ENCODE measurements at regions not wholly inside any gene's neighbourhood (a gene's known extent, or its start where the extent isn't known, plus 50 kb on each side); places are given as distances from the start of the nearest gene placed in this dataset.

DNA sequence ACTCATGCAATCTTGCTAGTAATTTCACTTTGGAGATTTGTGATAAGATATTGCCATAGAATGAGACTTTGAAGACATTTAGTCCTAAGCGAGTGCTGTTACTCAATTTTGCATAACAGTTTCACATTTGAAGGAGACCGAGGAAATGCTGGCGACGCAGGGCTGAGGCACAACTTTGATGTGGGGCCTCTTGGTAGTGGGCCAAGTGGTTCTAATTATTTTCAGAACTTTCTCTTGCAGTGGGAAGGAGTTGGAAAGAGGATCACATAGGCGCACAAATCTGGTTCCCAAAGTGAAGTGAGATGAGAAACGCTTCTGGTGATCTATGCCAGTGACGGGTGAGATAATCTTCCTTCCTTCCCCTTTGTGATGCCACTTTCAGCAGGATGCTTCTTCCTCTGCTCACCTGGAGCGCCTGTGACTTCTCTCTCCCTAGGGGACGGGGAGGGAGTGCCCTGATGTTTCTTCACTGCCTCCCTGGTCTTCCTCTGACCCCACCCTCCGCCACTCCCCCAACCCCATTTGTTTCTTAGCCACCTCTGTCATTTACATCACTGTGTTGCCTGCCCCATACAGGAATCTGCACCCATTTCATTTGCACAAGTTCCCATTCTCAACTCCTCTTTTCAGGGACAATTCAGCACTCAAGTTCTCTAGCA is 138.9 kb upstream of the MID1 start:
- no peak for ATAC-seq
- no peaks in the 10 kb centered on the region for H3K36me3 ChIP-seq
- H3K4me3 ChIP-seq = no peak overlapping the region
- intact Hi-C loops (cut with DNase I) = no loop called here
- no peaks in the 10 kb centered on the region for H3K9me3 ChIP-seq
- H3K27me3 ChIP-seq = no peaks in the 10 kb centered on the region
- H3K4me1 ChIP-seq = no peaks in the 10 kb centered on the region
- H3K27ac ChIP-seq = no peak overlapping the region
- TF ChIP-seq, protein P1, sequence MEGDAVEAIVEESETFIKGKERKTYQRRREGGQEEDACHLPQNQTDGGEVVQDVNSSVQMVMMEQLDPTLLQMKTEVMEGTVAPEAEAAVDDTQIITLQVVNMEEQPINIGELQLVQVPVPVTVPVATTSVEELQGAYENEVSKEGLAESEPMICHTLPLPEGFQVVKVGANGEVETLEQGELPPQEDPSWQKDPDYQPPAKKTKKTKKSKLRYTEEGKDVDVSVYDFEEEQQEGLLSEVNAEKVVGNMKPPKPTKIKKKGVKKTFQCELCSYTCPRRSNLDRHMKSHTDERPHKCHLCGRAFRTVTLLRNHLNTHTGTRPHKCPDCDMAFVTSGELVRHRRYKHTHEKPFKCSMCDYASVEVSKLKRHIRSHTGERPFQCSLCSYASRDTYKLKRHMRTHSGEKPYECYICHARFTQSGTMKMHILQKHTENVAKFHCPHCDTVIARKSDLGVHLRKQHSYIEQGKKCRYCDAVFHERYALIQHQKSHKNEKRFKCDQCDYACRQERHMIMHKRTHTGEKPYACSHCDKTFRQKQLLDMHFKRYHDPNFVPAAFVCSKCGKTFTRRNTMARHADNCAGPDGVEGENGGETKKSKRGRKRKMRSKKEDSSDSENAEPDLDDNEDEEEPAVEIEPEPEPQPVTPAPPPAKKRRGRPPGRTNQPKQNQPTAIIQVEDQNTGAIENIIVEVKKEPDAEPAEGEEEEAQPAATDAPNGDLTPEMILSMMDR (IDR thresholded peaks at IDR 0.05) = no peak
- no peak for DNase-seq

DNA sequence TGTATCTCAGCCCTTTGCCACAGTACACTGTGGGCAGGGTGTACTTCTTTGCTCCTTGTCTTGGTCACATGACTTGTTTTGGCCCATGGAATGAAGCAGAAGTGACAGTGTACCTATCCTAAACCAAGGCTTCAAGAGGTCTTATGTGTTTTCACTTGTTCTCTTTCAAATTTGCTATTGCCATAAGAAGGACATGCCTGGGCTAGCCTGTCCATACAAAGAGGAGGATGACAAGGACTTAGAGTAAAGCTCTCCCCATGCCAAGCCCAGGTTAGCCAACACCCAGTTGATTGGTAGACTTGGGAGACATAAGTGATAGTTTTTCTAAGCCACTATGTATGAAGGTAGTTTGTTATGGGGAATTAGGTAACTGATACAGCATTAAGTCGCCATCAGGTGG is 141.1 kb upstream of the MID1 start:
- no peak for ATAC-seq
- H3K4me1 ChIP-seq = no peaks in the 10 kb centered on the region
- no peaks in the 10 kb centered on the region for H3K36me3 ChIP-seq
- no peaks in the 10 kb centered on the region for H3K9me3 ChIP-seq
- intact Hi-C loops (cut with DNase I) = no loop called here
- H3K27me3 ChIP-seq = no peaks in the 10 kb centered on the region
- H3K4me3 ChIP-seq = no peak overlapping the region
- H3K27ac ChIP-seq = no peak overlapping the region
- TF ChIP-seq, protein P1 (IDR thresholded peaks at IDR 0.05) = no peak
- DNase-seq = no peak

DNA sequence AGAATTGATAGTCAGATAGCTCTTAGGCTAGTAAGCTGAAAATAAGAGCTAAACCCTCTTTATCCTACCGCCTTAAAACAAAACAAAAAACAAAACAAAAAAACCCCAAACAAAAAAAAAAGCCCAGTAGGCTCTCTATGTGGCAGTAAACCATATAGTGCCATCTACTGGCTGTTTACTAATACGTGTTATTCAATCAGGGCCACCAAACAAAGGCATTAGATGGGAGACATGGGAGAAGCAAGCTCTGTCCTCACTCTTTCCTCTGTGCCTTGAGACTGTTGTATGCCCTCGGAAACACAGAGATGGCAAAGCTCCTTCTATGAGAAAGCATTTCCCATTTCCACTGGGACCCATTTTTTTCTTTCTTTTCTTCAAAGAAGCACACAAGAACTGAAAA is 148.8 kb upstream of the MID1 start:
- Histone ChIP-seq H3K4me3 (no peak overlapping the region), H3K36me3 (no peaks in the 10 kb centered on the region), H3K4me1 (no peaks in the 10 kb centered on the region), H3K27ac (no peak overlapping the region), H3K27me3 (no peaks in the 10 kb centered on the region), H3K9me3 (no peaks in the 10 kb centered on the region)
- DNase-seq = no peak
- ATAC-seq = peak; percentile 62
- intact Hi-C loops (cut with DNase I) = no loop called here
- TF ChIP-seq, protein P1 (IDR thresholded peaks at IDR 0.05) = peak; percentile 42

- DNase-seq (no peak), ATAC-seq (no peak)
- Histone ChIP-seq H3K27me3 (no peaks in the 10 kb centered on the region), H3K36me3 (no peaks in the 10 kb centered on the region), H3K27ac (no peak overlapping the region), H3K9me3 (no peaks in the 10 kb centered on the region), H3K4me3 (no peak overlapping the region), H3K4me1 (no peaks in the 10 kb centered on the region)
- TF ChIP-seq, protein P1 (IDR thresholded peaks at IDR 0.05) = no peak
- intact Hi-C loops (cut with DNase I) = no loop called here
These were observed 149.6 kb upstream of the MID1 start for GRCh38 chrX:10769696-10770619.

GRCh38 chrX:10773318-10773717 is 152.9 kb upstream of the MID1 start:
- no peaks in the 10 kb centered on the region for H3K4me1 ChIP-seq
- H3K4me3 ChIP-seq = no peak overlapping the region
- DNase-seq = no peak
- intact Hi-C loops (cut with DNase I) = no loop called here
- H3K27ac ChIP-seq = no peak overlapping the region
- no peaks in the 10 kb centered on the region for H3K36me3 ChIP-seq
- H3K9me3 ChIP-seq = no peaks in the 10 kb centered on the region
- no peaks in the 10 kb centered on the region for H3K27me3 ChIP-seq
- TF ChIP-seq, protein P1 (IDR thresholded peaks at IDR 0.05) = no peak
- ATAC-seq = no peak
